OCI-LY1 (cell line): ENCODE measurements at regions not wholly inside any gene's neighbourhood (a gene's known extent, or its start where the extent isn't known, plus 50 kb on each side); places are given as distances from the start of the nearest gene placed in this dataset.

ENCODE experiments used
- H2AFZ ChIP-seq: fragments of 200-600 bp; sonication (generic), shearing (Covaris generic); 2 replicates; pipeline ENCODE4 v1.6.0; 2014; ENCODE audit warnings: antibody characterized with exemption, mild to moderate bottlenecking, low read length
- H3F3A ChIP-seq: fragments of 200-600 bp; sonication (generic), shearing (Covaris generic); 2 replicates; pipeline ENCODE4 v1.6.0; 2014; ENCODE audit warnings: mild to moderate bottlenecking, antibody characterized with exemption, low read length, moderate library complexity; ENCODE audit not compliant: insufficient read depth
- H3K27ac ChIP-seq: fragments of 200-600 bp; sonication (generic); 2 replicates; pipeline ENCODE4 v1.5.1; 2014; ENCODE audit warnings: low read length, mixed run types, mild to moderate bottlenecking, low read depth; ENCODE audit not compliant: poor library complexity, severe bottlenecking
- H3K27me3 ChIP-seq: fragments of 200-600 bp; sonication (generic); 2 replicates; pipeline ENCODE4 v1.6.0; 2014; ENCODE audit warnings: antibody characterized with exemption, mild to moderate bottlenecking, low read length, moderate library complexity; ENCODE audit not compliant: insufficient read depth
- H3K36me3 ChIP-seq: fragments of 200-600 bp; sonication (generic); 2 replicates; pipeline ENCODE4 v1.6.1; 2014; ENCODE audit warnings: mild to moderate bottlenecking, antibody characterized with exemption, low read length, moderate library complexity, mixed read lengths; ENCODE audit not compliant: insufficient read depth
- H3K4me1 ChIP-seq: fragments of 200-600 bp; sonication (generic); 2 replicates; pipeline ENCODE4 v1.5.1; 2014; ENCODE audit warnings: mild to moderate bottlenecking, low read length, moderate library complexity; ENCODE audit not compliant: insufficient read depth, severe bottlenecking
- H3K4me2 ChIP-seq: fragments of 200-600 bp; sonication (generic), shearing (Covaris generic); 2 replicates; pipeline ENCODE4 v1.6.1; 2014; ENCODE audit warnings: low read length
- H3K4me3 ChIP-seq: fragments of 200-600 bp; sonication (generic); 2 replicates; pipeline ENCODE4 v1.5.1; 2014; ENCODE audit warnings: low read length, low read depth, mild to moderate bottlenecking, mixed read lengths; ENCODE audit not compliant: poor library complexity, severe bottlenecking
- H3K79me2 ChIP-seq: fragments of 200-600 bp; shearing (Covaris generic); 2 replicates; pipeline ENCODE4 v1.6.1; 2016; ENCODE audit warnings: mixed run types, low read length, mixed read lengths; ENCODE audit not compliant: insufficient read depth
- H3K9ac ChIP-seq: fragments of 200-600 bp; sonication (generic), shearing (Covaris generic); 2 replicates; pipeline ENCODE4 v1.6.1; 2014; ENCODE audit warnings: mild to moderate bottlenecking, low read length, mixed read lengths
- H3K9me2 ChIP-seq: fragments of 200-600 bp; sonication (generic), shearing (Covaris generic); 2 replicates; pipeline ENCODE4 v1.6.1; 2014; ENCODE audit warnings: low read depth, mild to moderate bottlenecking, low read length, mixed read lengths
- H3K9me3 ChIP-seq: fragments of 200-600 bp; shearing (Covaris generic); 2 replicates; pipeline ENCODE4 v1.6.1; 2014; ENCODE audit warnings: low read length, mixed read lengths
- H4K20me1 ChIP-seq: fragments of 200-600 bp; sonication (generic), shearing (Covaris generic); 2 replicates; pipeline ENCODE4 v1.6.0; 2016; ENCODE audit warnings: mild to moderate bottlenecking, low read length; ENCODE audit not compliant: insufficient read depth
- CTCF ChIP-seq: fragments of 200-600 bp; sonication (generic), shearing (Covaris generic); IDR thresholded peaks from 2 replicates; pipeline ENCODE4 v1.5.1; 2017; ENCODE audit warnings: mild to moderate bottlenecking, antibody characterized with exemption, low read length, moderate library complexity, mixed read lengths
- EZH2 ChIP-seq: fragments of 200-600 bp; sonication (generic), shearing (Covaris generic); IDR thresholded peaks from 2 replicates; pipeline ENCODE4 v1.8.0; 2017; ENCODE audit warnings: borderline replicate concordance, mixed run types, mild to moderate bottlenecking, antibody characterized with exemption, low read length, moderate library complexity, mixed read lengths

- no peak overlapping the region for H3K4me3 ChIP-seq
- peak overlapping the region; percentile 23; the same call in 1 of the 2 replicates for H2AFZ ChIP-seq
- H3K4me2 ChIP-seq = no peak overlapping the region
- H3K4me1 ChIP-seq = peaks cover 40% of the 10 kb centered on the region
- H3K36me3 ChIP-seq = no peaks in the 10 kb centered on the region
- no peaks in the 10 kb centered on the region for H4K20me1 ChIP-seq
- no peaks in the 10 kb centered on the region for H3K9me3 ChIP-seq
- H3K27ac ChIP-seq = no peak overlapping the region
- no peaks in the 10 kb centered on the region for H3K79me2 ChIP-seq
- H3K9me2 ChIP-seq = no peaks in the 10 kb centered on the region
- H3K27me3 ChIP-seq = no peaks in the 10 kb centered on the region
- TF ChIP-seq EZH2 (no peak), CTCF (no peak)
- H3F3A ChIP-seq = no peaks in the 10 kb centered on the region
- no peak overlapping the region for H3K9ac ChIP-seq
Measured at GRCh38 chr16:64253525-64253924, 868.3 kb downstream of the CDH11 start.

- Histone ChIP-seq H3K4me1 (peaks cover 40% of the 10 kb centered on the region), H3K79me2 (no peaks in the 10 kb centered on the region), H3K4me3 (no peak overlapping the region), H3K4me2 (no peak overlapping the region), H4K20me1 (no peaks in the 10 kb centered on the region), H3K27ac (no peak overlapping the region), H2AFZ (no peak overlapping the region), H3K27me3 (no peaks in the 10 kb centered on the region), H3K36me3 (no peaks in the 10 kb centered on the region), H3F3A (no peaks in the 10 kb centered on the region), H3K9ac (no peak overlapping the region), H3K9me3 (no peaks in the 10 kb centered on the region), H3K9me2 (no peaks in the 10 kb centered on the region)
- no peak for TF ChIP-seq CTCF
- no peak for TF ChIP-seq EZH2
Measured at GRCh38 chr16:64253096-64253495, 868.8 kb downstream of the CDH11 start.

- Histone ChIP-seq H3K27ac (no peak overlapping the region), H3K27me3 (no peaks in the 10 kb centered on the region), H3K4me3 (no peak overlapping the region), H3K9me3 (no peaks in the 10 kb centered on the region), H3K79me2 (no peaks in the 10 kb centered on the region), H2AFZ (peak overlapping the region; percentile 16; the same call in 1 of the 2 replicates), H3K4me1 (peaks cover 34% of the 10 kb centered on the region), H4K20me1 (no peaks in the 10 kb centered on the region), H3K4me2 (no peak overlapping the region), H3K9me2 (no peaks in the 10 kb centered on the region), H3F3A (no peaks in the 10 kb centered on the region), H3K9ac (no peak overlapping the region), H3K36me3 (no peaks in the 10 kb centered on the region)
- TF ChIP-seq CTCF (no peak), EZH2 (no peak)
Measured at GRCh38 chr16:64251742-64252141, 870.1 kb downstream of the CDH11 start.
